HG03097 (cell line): ENCODE measurements at regions not wholly inside any gene's neighbourhood (a gene's known extent, or its start where the extent isn't known, plus 50 kb on each side); places are given as distances from the start of the nearest gene placed in this dataset.

Source experiments
- ATAC-seq: cut with Tn5 transposase; IDR thresholded peaks from one replicate; pipeline ENCODE4 v1.9.1; 2021; ENCODE audit not compliant: unreplicated experiment, low FRiP score

- no peak for ATAC-seq
Observed at GRCh38 chr13:106184790-106185189, 350.7 kb downstream of the EFNB2 start.

GRCh38 chr13:106183410-106184065 lies 351.9 kb downstream of the EFNB2 start:
- no peak for ATAC-seq

GRCh38 chr13:106182404-106182803 lies 353.1 kb downstream of the EFNB2 start:
- no peak for ATAC-seq

- ATAC-seq: no peak
Observed at GRCh38 chr13:106178816-106179215, 356.6 kb downstream of the EFNB2 start.

- no peak for ATAC-seq
Observed at GRCh38 chr13:106177146-106177545, 358.3 kb downstream of the EFNB2 start.

GRCh38 chr13:106176117-106176516 lies 359.3 kb downstream of the EFNB2 start:
- no peak for ATAC-seq

GRCh38 chr13:106173891-106174610 lies 361.4 kb downstream of the EFNB2 start:
- no peak for ATAC-seq

GRCh38 chr13:106173346-106173745 lies 362.1 kb downstream of the EFNB2 start:
- no peak for ATAC-seq

GRCh38 chr13:106172176-106172905 lies 363.1 kb downstream of the EFNB2 start:
- ATAC-seq: no peak

- no peak for ATAC-seq
Observed at GRCh38 chr13:106163426-106163825, 372.0 kb downstream of the EFNB2 start.

- no peak for ATAC-seq
Observed at GRCh38 chr13:106161146-106161545, 374.3 kb downstream of the EFNB2 start.

- no peak for ATAC-seq
Observed at GRCh38 chr13:106159295-106160195, 375.9 kb downstream of the EFNB2 start.

- no peak for ATAC-seq
Observed at GRCh38 chr13:106156468-106156867, 379.0 kb downstream of the EFNB2 start.

- no peak for ATAC-seq
Observed at GRCh38 chr13:106155411-106155810, 380.1 kb downstream of the EFNB2 start.

- no peak for ATAC-seq
Observed at GRCh38 chr13:106153876-106154275, 381.6 kb downstream of the EFNB2 start.

- no peak for ATAC-seq
Observed at GRCh38 chr13:106153041-106153440, 382.4 kb downstream of the EFNB2 start.

GRCh38 chr13:106152047-106152446 lies 383.4 kb downstream of the EFNB2 start:
- ATAC-seq: no peak

GRCh38 chr13:106151056-106151699 lies 384.3 kb downstream of the EFNB2 start:
- no peak for ATAC-seq

- no peak for ATAC-seq
Observed at GRCh38 chr13:106145997-106146864, 389.2 kb downstream of the EFNB2 start.
